NCI-H1694 treated with DMSO at 0.1 percent for 48 hours (cell line): ENCODE measurements at regions not wholly inside any gene's neighbourhood (a gene's known extent, or its start where the extent isn't known, plus 50 kb on each side); places are given as distances from the start of the nearest gene placed in this dataset.
"Not testable (repeated sequence)": the region's sequence is repeated elsewhere in the genome, so short reads cannot be mapped to it uniquely, and the experiment has no call there.

Experiments used
- DNase-seq: peaks from one replicate; lab custom pipeline; 2025; lab: John Stamatoyannopoulos, UW

DNA sequence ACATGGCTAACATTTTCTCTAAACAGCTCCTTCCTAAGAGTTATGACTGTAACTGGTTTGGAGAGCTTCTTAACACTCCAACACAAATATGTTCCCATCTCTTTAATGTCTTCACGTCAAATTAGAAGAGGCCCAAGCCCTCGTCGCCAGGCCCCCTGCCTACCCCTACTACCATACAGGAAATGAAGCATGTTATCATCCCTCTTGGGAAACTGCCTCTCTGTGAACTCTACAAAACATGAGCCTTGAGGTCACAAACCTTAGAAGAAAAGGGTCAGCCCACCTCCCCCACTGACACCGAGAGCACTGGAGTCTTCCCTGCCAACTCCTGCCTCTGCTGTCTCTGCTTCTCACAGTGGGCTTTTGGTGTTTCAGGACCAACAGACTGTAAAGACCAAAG is 243.1 kb upstream of the STT3B start:
- no peak for DNase-seq

GRCh38 chr3:31290046-31290445 is 242.7 kb upstream of the STT3B start:
- no peak for DNase-seq

- no peak for DNase-seq
Measured at GRCh38 chr3:31291818-31292217, 240.9 kb upstream of the STT3B start.

DNA sequence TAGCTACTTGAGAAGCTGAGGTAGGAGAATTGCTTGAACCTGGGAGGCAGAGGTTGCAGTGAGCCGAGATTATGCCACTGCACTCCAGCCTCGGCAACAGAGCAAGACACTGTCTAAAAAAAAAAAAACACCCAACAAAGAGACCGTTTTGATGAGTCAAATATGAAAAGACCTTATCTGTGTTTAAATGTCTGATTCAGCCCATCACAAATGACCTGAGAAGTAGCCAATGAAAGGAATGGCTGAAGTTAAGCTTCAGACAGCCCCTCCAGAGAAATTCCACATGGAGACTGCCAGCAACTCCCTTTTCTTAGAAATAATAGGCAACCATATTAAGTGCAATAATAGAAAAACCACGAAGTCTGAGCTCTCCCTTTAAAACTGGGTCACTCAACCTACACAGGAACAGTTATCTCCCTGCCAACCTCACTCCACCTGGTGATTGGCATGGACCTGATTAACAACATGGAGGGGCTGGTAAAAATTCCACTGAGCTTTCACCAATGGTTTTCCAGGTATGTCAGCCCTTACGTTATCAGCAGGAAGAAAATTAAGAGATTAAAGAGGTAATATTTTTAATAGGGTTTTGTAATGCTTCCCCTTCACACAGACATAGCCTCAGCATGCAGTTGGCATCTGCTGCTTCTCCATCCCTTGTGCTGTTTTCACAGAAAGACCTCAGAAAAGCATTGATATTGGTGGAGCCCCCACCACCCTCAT is 238.1 kb upstream of the STT3B start:
- DNase-seq: no peak

GRCh38 chr3:31295150-31295765 is 237.5 kb upstream of the STT3B start:
- DNase-seq: no peak

- DNase-seq: no peak
Measured at GRCh38 chr3:31297726-31298298, 234.9 kb upstream of the STT3B start.

GRCh38 chr3:31300456-31301443 is 232.0 kb upstream of the STT3B start:
- DNase-seq: no peak

- DNase-seq: no peak
Measured at GRCh38 chr3:31302343-31302742, 230.4 kb upstream of the STT3B start.

- DNase-seq: no peak
Measured at GRCh38 chr3:31305340-31305739, 227.4 kb upstream of the STT3B start.

DNA sequence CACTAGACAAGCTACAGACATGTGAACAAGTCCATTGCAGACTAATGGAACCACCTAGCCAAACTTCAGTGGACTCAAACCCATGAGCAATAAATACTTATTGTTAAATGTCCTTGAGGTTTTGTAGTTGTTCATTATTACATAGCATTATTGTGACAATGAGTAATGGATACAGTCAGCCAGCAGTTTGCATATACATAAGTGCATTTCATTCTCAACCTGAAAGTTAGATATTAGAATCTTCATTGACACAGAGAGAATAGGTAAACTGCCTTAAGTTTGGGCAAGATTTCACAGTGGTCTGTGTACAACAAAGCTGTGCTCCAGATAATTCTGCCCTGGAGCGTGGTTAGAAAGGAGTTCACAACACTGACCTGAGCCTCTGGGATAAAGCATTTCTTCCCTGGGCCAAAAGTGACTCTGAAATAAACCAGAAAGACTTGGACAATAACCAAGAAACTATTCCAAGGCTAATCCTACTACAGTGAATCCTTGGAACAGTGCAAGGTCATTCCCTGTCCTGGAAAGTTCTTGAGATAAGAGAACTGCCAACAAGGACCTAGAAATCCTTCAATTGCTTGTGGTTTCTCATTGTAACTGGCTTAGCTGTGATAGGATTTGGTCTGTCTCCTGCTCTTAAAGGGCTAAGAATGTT is 225.5 kb upstream of the STT3B start:
- no peak for DNase-seq

GRCh38 chr3:31311559-31311958 is 221.2 kb upstream of the STT3B start:
- no peak for DNase-seq

GRCh38 chr3:31312400-31312799 is 220.3 kb upstream of the STT3B start:
- no peak for DNase-seq

GRCh38 chr3:31314258-31314657 is 218.5 kb upstream of the STT3B start:
- DNase-seq: no peak

DNA sequence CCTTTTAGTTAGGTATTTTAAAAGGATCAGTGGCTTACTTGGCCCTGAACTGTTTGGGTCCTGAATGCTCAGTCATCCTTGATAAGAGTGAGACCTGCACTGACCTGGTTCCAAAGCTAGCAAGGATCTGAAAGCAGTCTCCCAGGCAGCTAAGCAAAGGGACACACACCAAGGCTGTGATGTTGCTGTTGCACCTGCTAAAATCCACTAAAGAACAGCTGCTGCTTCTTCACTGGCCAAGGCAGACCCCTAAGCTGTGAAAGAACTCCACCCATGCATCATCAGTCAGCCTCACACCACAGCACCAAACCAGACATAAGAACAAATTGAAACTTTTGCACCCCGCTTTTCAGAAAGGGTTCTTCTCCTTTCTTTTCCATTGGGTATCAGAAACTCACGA is 213.4 kb upstream of the STT3B start:
- DNase-seq: no peak

DNA sequence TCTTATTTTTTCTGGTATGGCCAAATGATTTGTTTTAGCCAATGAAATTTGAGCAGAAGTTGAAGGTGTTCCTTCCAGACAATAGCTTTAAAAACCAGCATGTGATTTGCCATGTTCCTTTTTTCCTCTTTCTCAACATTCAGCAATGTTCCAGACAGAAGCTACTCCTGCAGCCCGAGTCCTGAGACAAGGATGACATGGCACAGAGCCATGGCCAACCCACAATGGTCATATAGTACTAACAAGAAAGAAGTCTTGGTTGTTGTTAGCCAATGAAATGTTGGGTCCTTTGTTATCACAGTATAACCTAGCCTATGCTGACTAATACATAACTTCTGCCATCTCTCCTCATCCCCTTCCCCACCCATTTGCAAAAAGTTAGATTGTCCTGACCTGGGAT is 211.1 kb upstream of the STT3B start:
- DNase-seq: no peak

GRCh38 chr3:31322460-31322859 is 210.3 kb upstream of the STT3B start:
- DNase-seq: no peak

- DNase-seq: not testable (repeated sequence)
Measured at GRCh38 chr3:31327826-31328357, 204.8 kb upstream of the STT3B start.

DNA sequence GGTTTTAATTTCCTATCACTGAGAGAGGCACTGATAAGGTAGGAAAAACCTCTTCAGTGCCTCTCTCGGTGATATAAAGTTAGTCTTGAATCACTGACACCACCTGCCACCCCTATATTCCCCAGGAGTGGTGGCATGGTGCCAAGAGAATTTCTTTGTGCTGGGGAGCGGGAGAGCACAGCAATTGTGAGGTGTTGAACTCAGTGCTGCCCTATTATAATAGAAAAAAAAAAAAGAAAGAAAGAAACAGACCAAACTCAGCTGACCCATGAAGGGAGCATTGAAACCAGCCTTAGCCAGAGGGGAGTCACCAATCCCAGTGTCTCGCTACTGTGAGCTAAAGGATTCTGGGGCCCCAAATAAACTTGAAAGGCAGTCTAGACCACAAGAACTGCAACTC is 201.4 kb upstream of the STT3B start:
- DNase-seq: no peak

- no peak for DNase-seq
Measured at GRCh38 chr3:31341130-31341529, 191.6 kb upstream of the STT3B start.

- DNase-seq: no peak
Measured at GRCh38 chr3:31343075-31343474, 189.7 kb upstream of the STT3B start.

- no peak for DNase-seq
Measured at GRCh38 chr3:31345581-31345980, 187.1 kb upstream of the STT3B start.

DNA sequence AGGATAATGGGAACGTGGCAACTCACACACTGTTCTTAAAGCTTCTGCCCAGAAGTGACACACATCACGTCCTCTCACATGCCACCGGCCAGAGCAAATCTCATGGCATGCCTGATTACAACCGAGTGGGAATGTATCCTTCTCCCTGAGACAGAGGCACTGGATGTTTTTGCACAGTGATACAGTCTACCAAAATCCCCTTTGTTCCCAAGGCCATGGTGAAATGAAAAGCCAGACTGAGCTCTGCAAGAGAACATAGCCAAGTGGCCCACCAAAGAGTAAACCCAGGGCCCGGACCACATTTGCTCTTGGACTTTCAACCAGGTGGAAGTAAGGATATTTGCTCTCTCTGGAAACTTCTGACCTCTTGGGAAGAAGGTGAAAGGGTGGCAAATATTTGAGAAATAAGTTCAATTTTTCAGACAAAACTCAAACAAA is 186.2 kb upstream of the STT3B start:
- DNase-seq: no peak
